Glutamatergic neuron (in vitro differentiated cells): ENCODE measurements at regions not wholly inside any gene's neighbourhood (a gene's known extent, or its start where the extent isn't known, plus 50 kb on each side); places are given as distances from the start of the nearest gene placed in this dataset.
A peak's percentile ranks its signal among the peaks of the same experiment; 100 is the strongest.

Source experiments
- DNase-seq: peaks from one replicate; pipeline ENCODE4 v3.0.0; 2022
- H3K27ac Mint-ChIP-seq: one replicate; pipeline ENCODE4 v1.8.0; 2020; ENCODE audit warnings: mild to moderate bottlenecking, mixed read lengths, inconsistent platforms; ENCODE audit not compliant: unreplicated experiment
- H3K27me3 Mint-ChIP-seq: one replicate; pipeline ENCODE4 v1.8.0; 2020; ENCODE audit warnings: mild to moderate bottlenecking, moderate library complexity, mixed read lengths, inconsistent platforms; ENCODE audit not compliant: unreplicated experiment
- H3K36me3 Mint-ChIP-seq: one replicate; pipeline ENCODE4 v1.8.0; 2020; ENCODE audit warnings: mild to moderate bottlenecking, mixed read lengths, inconsistent platforms; ENCODE audit not compliant: unreplicated experiment
- H3K4me1 Mint-ChIP-seq: one replicate; pipeline ENCODE4 v1.8.0; 2020; ENCODE audit warnings: mild to moderate bottlenecking, low read depth, mixed read lengths, inconsistent platforms; ENCODE audit not compliant: unreplicated experiment
- H3K4me3 Mint-ChIP-seq: one replicate; pipeline ENCODE4 v1.8.0; 2020; ENCODE audit warnings: mild to moderate bottlenecking, mixed read lengths, inconsistent platforms; ENCODE audit not compliant: unreplicated experiment
- H3K9me3 Mint-ChIP-seq: one replicate; pipeline ENCODE4 v1.8.0; 2020; ENCODE audit warnings: mild to moderate bottlenecking, moderate library complexity, mixed read lengths, inconsistent platforms; ENCODE audit not compliant: unreplicated experiment
- CTCF ChIP-seq: fragments of 200-600 bp; sonication (generic); IDR thresholded peaks from one replicate; pipeline ENCODE4 v1.5.0; 2021; ENCODE audit not compliant: partially characterized antibody, unreplicated experiment

- H3K9me3 Mint-ChIP-seq = peaks cover 3% of the 10 kb centered on the region
- H3K27ac Mint-ChIP-seq = peak overlapping the region; percentile 88
- peaks cover 20% of the 10 kb centered on the region for H3K4me1 Mint-ChIP-seq
- TF ChIP-seq CTCF = no peak
- no peaks in the 10 kb centered on the region for H3K36me3 Mint-ChIP-seq
- H3K27me3 Mint-ChIP-seq = peaks cover 4% of the 10 kb centered on the region
- DNase-seq = no peak
- H3K4me3 Mint-ChIP-seq = no peak overlapping the region
These were observed 70.8 kb downstream of the BTG1 start for GRCh38 chr12:92074889-92075288.

- Mint-ChIP-seq H3K27ac (no peak overlapping the region), H3K9me3 (peaks cover 3% of the 10 kb centered on the region), H3K4me3 (no peak overlapping the region), H3K27me3 (peaks cover 4% of the 10 kb centered on the region), H3K36me3 (no peaks in the 10 kb centered on the region), H3K4me1 (peaks cover 20% of the 10 kb centered on the region)
- no peak for TF ChIP-seq CTCF
- no peak for DNase-seq
These were observed 72.6 kb downstream of the BTG1 start for GRCh38 chr12:92073094-92073493.

- no peak for TF ChIP-seq CTCF
- no peak overlapping the region for H3K4me3 Mint-ChIP-seq
- DNase-seq = no peak
- H3K36me3 Mint-ChIP-seq = no peaks in the 10 kb centered on the region
- H3K27ac Mint-ChIP-seq = no peak overlapping the region
- H3K9me3 Mint-ChIP-seq = peaks cover 3% of the 10 kb centered on the region
- peaks cover 16% of the 10 kb centered on the region for H3K4me1 Mint-ChIP-seq
- no peaks in the 10 kb centered on the region for H3K27me3 Mint-ChIP-seq
These were observed 73.5 kb downstream of the BTG1 start for GRCh38 chr12:92072112-92072511.

GRCh38 chr12:92070864-92071445 lies 74.7 kb downstream of the BTG1 start:
- H3K4me3 Mint-ChIP-seq = no peak overlapping the region
- H3K27ac Mint-ChIP-seq = no peak overlapping the region
- DNase-seq = no peak
- no peaks in the 10 kb centered on the region for H3K36me3 Mint-ChIP-seq
- no peaks in the 10 kb centered on the region for H3K27me3 Mint-ChIP-seq
- H3K9me3 Mint-ChIP-seq = peaks cover 3% of the 10 kb centered on the region
- no peak for TF ChIP-seq CTCF
- peaks cover 14% of the 10 kb centered on the region for H3K4me1 Mint-ChIP-seq

GRCh38 chr12:92070054-92070863 lies 75.4 kb downstream of the BTG1 start:
- H3K27ac Mint-ChIP-seq = no peak overlapping the region
- H3K4me3 Mint-ChIP-seq = no peak overlapping the region
- H3K27me3 Mint-ChIP-seq = no peaks in the 10 kb centered on the region

More at GRCh38 chr12:92070054-92070863, 75.4 kb downstream of the BTG1 start:
- DNase-seq = no peak
- H3K36me3 Mint-ChIP-seq = no peaks in the 10 kb centered on the region
- no peak for TF ChIP-seq CTCF
- H3K9me3 Mint-ChIP-seq = peaks cover 3% of the 10 kb centered on the region
- H3K4me1 Mint-ChIP-seq = peaks cover 7% of the 10 kb centered on the region
